ENCODE measurements at regions not wholly inside any gene's neighbourhood (a gene's known extent, or its start where the extent isn't known, plus 50 kb on each side); places are given as distances from the start of the nearest gene placed in this dataset.

GRCh38 chr22:49636649-49637048, 191.0 kb downstream of the BRD1 start:
- CTCF ChIA-PET: no interaction called here

DNA sequence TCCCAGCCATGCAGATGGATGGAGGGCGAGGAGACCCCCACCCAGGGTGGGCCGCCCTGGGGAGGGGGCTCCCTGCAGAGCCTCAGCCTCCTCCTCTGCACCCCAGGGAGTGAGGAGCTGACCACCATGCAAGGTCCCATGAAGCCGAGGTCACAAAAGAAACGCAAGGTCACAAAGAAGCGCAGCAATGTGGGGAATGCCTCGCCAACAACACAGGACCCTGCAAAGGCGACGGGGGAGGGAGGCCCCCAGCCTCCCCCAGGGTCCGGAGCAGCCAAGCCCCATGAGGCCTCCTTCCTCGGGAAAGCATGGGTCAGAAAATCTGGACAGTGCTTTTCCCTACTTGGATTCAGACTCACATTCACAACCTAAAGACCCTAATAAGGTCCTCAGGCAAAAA, 191.5 kb downstream of the BRD1 start:
- no peak overlapping the region for H3K27ac ChIP-seq (ENCODE audit: low read depth, low read length)
- no peaks in the 10 kb centered on the region for H4K20me1 ChIP-seq (ENCODE audit: insufficient read depth)
- H2AFZ ChIP-seq (ENCODE audit: low read depth, low read length, poor library complexity, severe bottlenecking): no peak overlapping the region
- peaks cover 0 to 4% of the 10 kb centered on the region in 2 experiments; a peak in 2 of 4 replicates for H3K4me1 ChIP-seq (ENCODE audit: control insufficient read depth in 1 of 2, insufficient read depth in 2 of 2, low read length in 2 of 2)
- ChIA-PET CTCF (no interaction called here), RAD21 (ENCODE audit: low non-redundant PET in 1 of 2, low total read pairs in 2 of 2, uncharacterized antibody in 2 of 2, unreplicated experiment in 2 of 2) (no interaction called here), POLR2A (no interaction called here)
- TF ChIP-seq EGR1 (IDR thresholded peaks at IDR 0.05; ENCODE audit: low read depth): no peak
- TF ChIP-seq, protein P1, sequence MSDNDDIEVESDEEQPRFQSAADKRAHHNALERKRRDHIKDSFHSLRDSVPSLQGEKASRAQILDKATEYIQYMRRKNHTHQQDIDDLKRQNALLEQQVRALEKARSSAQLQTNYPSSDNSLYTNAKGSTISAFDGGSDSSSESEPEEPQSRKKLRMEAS (IDR thresholded peaks at IDR 0.05): no peak
- TF ChIP-seq CBX3 (IDR thresholded peaks at IDR 0.05; ENCODE audit: low read depth): no peak
- TF ChIP-seq ZNF274 (IDR thresholded peaks at IDR 0.05; ENCODE audit: low read depth, low read length): no peak
- no peaks in the 10 kb centered on the region for H3K9me3 ChIP-seq (ENCODE audit: control insufficient read depth in 1 of 2, insufficient read depth in 1 of 2, low read depth in 1 of 2, low read length in 2 of 2)
- H3K79me2 ChIP-seq (ENCODE audit: insufficient read depth, low read length): peaks cover 88% of the 10 kb centered on the region
- DNase-seq (ENCODE audit: low read depth, low spot score) (no peak), ATAC-seq (no peak)
- intact Hi-C loops (cut with micrococcal nuclease): no loop called here
- no peaks in the 10 kb centered on the region for H3K27me3 ChIP-seq (ENCODE audit: insufficient read depth, low read length)
- no peak overlapping the region for H3K4me2 ChIP-seq (ENCODE audit: low read length)
- BruUV-seq (replicated peaks): no TSS peak
- H3K9ac ChIP-seq (ENCODE audit: low read length): no peak overlapping the region
- no peaks in the 10 kb centered on the region for H3K36me3 ChIP-seq (ENCODE audit: control insufficient read depth in 1 of 2, insufficient read depth in 2 of 2, low read length in 2 of 2)
- H3K4me3 ChIP-seq (replicated peaks in 1 of 2; ENCODE audit: low read depth in 1 of 2, low read length in 2 of 2): no peak overlapping the region
- no peaks in the 10 kb centered on the region for H3K9me2 ChIP-seq (ENCODE audit: insufficient read depth)

More at GRCh38 chr22:49636649-49637048, 191.0 kb downstream of the BRD1 start:
- H3K4me3 ChIP-seq (replicated peaks in 1 of 2; ENCODE audit: low read depth in 1 of 2, low read length in 2 of 2): no peak overlapping the region
- BruUV-seq (replicated peaks): no TSS peak
- ATAC-seq (no peak), DNase-seq (ENCODE audit: low read depth, low spot score) (no peak)
- H3K4me2 ChIP-seq (ENCODE audit: low read length): no peak overlapping the region
- no peaks in the 10 kb centered on the region for H3K9me3 ChIP-seq (ENCODE audit: control insufficient read depth in 1 of 2, insufficient read depth in 1 of 2, low read depth in 1 of 2, low read length in 2 of 2)
- H3K27me3 ChIP-seq (ENCODE audit: insufficient read depth, low read length): no peaks in the 10 kb centered on the region
- H3K79me2 ChIP-seq (ENCODE audit: insufficient read depth, low read length): peaks cover 90% of the 10 kb centered on the region
- H2AFZ ChIP-seq (ENCODE audit: low read depth, low read length, poor library complexity, severe bottlenecking): no peak overlapping the region
- RAD21 ChIA-PET (ENCODE audit: low non-redundant PET in 1 of 2, low total read pairs in 2 of 2, uncharacterized antibody in 2 of 2, unreplicated experiment in 2 of 2): no interaction called here
- no peaks in the 10 kb centered on the region for H4K20me1 ChIP-seq (ENCODE audit: insufficient read depth)
- POLR2A ChIA-PET: no interaction called here
- no peak overlapping the region for H3K27ac ChIP-seq (ENCODE audit: low read depth, low read length)
- no peaks in the 10 kb centered on the region for H3K9me2 ChIP-seq (ENCODE audit: insufficient read depth)
- no peak overlapping the region for H3K9ac ChIP-seq (ENCODE audit: low read length)
- peaks cover 0 to 4% of the 10 kb centered on the region in 2 experiments; a peak in 2 of 4 replicates for H3K4me1 ChIP-seq (ENCODE audit: control insufficient read depth in 1 of 2, insufficient read depth in 2 of 2, low read length in 2 of 2)
- intact Hi-C loops (cut with micrococcal nuclease): no loop called here
- TF ChIP-seq ZNF274 (IDR thresholded peaks at IDR 0.05; ENCODE audit: low read depth, low read length) (no peak), POLR2AphosphoS5 (IDR thresholded peaks at IDR 0.05; ENCODE audit: low read depth, low read length) (no peak), FOSL1 (IDR thresholded peaks at IDR 0.05; ENCODE audit: low read depth) (no peak), CEBPB (IDR thresholded peaks at IDR 0.05; ENCODE audit: low read depth) (no peak), CBX3 (IDR thresholded peaks at IDR 0.05; ENCODE audit: low read depth) (no peak), ZFX (IDR thresholded peaks at IDR 0.05) (no peak)
- TF ChIP-seq, protein P2, sequence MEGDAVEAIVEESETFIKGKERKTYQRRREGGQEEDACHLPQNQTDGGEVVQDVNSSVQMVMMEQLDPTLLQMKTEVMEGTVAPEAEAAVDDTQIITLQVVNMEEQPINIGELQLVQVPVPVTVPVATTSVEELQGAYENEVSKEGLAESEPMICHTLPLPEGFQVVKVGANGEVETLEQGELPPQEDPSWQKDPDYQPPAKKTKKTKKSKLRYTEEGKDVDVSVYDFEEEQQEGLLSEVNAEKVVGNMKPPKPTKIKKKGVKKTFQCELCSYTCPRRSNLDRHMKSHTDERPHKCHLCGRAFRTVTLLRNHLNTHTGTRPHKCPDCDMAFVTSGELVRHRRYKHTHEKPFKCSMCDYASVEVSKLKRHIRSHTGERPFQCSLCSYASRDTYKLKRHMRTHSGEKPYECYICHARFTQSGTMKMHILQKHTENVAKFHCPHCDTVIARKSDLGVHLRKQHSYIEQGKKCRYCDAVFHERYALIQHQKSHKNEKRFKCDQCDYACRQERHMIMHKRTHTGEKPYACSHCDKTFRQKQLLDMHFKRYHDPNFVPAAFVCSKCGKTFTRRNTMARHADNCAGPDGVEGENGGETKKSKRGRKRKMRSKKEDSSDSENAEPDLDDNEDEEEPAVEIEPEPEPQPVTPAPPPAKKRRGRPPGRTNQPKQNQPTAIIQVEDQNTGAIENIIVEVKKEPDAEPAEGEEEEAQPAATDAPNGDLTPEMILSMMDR (IDR thresholded peaks at IDR 0.05 in 2 of 3, conservative IDR thresholded peaks at IDR 0.05 in 1 of 3; ENCODE audit: borderline replicate concordance in 1 of 3, insufficient read depth in 1 of 3, low read depth in 2 of 3, low read length in 2 of 3): no peak
- TF ChIP-seq, protein P1 (IDR thresholded peaks at IDR 0.05): no peak
- no peaks in the 10 kb centered on the region for H3K36me3 ChIP-seq (ENCODE audit: control insufficient read depth in 1 of 2, insufficient read depth in 2 of 2, low read length in 2 of 2)
